ENCODE measurements at regions not wholly inside any gene's neighbourhood (a gene's known extent, or its start where the extent isn't known, plus 50 kb on each side); places are given as distances from the start of the nearest gene placed in this dataset.

DNA sequence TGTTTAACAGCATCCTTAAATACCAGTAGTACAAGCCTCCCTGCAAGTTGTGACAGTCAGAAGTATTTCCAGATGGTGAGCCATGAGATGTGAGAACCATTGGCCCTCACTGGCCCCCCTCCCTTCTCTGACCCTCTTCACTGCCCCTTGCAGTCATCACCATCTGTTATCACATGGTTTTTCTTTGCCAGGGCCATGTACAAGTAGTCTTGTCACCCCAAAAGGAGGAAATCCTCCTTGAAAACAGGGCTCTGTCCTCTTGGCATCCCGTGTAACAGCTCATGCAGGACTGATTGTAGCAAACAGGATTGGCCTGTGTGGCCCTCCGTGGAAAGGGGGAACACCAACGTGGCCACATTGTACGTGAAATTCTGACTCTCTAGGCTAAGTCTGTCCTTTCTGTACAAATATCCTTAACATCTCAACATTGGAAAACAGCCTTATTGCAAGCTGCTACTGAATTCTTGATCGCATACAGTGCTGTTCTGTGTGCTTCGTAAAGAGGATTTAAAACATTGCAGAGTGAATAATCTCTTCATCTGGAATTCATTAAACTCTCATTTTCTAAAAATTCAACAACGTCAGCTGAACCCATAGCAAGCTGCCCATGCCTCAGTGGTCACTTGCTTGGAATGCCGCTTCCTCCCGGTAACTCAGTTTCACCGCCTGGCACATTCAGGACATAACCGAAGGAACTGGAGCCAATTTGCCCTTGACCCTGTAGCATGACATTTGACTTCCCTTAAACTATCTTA, 171.7 kb downstream of the ATPSCKMT start:
- DNase-seq (ENCODE audit: low read depth in 1 of 2, low spot score in 1 of 2) (no peak), ATAC-seq (no peak), FAIRE-seq (no peak)
- Histone ChIP-seq H3K27ac (no peak overlapping the region), H3K4me3 (no peak overlapping the region), H3K4me1 (no peaks in the 10 kb centered on the region), H3K4me2 (no peak overlapping the region), H3K9me3 (no peaks in the 10 kb centered on the region)
- POLR2A ChIA-PET: no interaction called here
- WGBS (ENCODE audit: missing lambda C conversion rate): 49% methylated on average over 11 of the region's 11 CpGs
- CTCF ChIA-PET: interaction anchor here (1.2 kb wide), 1 partner anchor 156 kb away, joined by 3 read pairs; no protein-coding TSS in a partner anchor
- TF ChIP-seq, protein P1, sequence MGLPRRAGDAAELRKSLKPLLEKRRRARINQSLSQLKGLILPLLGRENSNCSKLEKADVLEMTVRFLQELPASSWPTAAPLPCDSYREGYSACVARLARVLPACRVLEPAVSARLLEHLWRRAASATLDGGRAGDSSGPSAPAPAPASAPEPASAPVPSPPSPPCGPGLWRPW (IDR thresholded peaks at IDR 0.05): no peak
- TF ChIP-seq CEBPB (IDR thresholded peaks at IDR 0.05): no peak
- TF ChIP-seq EP300 (IDR thresholded peaks at IDR 0.05): no peak
- TF ChIP-seq, protein P2, sequence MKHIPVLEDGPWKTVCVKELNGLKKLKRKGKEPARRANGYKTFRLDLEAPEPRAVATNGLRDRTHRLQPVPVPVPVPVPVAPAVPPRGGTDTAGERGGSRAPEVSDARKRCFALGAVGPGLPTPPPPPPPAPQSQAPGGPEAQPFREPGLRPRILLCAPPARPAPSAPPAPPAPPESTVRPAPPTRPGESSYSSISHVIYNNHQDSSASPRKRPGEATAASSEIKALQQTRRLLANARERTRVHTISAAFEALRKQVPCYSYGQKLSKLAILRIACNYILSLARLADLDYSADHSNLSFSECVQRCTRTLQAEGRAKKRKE (CRISPR knock-in tag; IDR thresholded peaks at IDR 0.05; ENCODE audit: low read depth): no peak
- TF ChIP-seq HDAC2 (IDR thresholded peaks at IDR 0.05): no peak
- no peak for TF ChIP-seq FOSB (CRISPR knock-in tag; IDR thresholded peaks at IDR 0.05)
- no peak for TF ChIP-seq NFE2L2 (conservative IDR thresholded peaks at IDR 0.05; ENCODE audit: low read length)
- TF ChIP-seq RNF2 (IDR thresholded peaks at IDR 0.05; ENCODE audit: borderline replicate concordance, low read depth): no peak
- TF ChIP-seq GATA3 (IDR thresholded peaks at IDR 0.05; ENCODE audit: borderline replicate concordance): no peak
- TF ChIP-seq HOXA7 (CRISPR knock-in tag; IDR thresholded peaks at IDR 0.05): no peak
- TF ChIP-seq CHD2 (IDR thresholded peaks at IDR 0.05; ENCODE audit: low read length, partially characterized antibody): no peak
- TF ChIP-seq KDM5A (IDR thresholded peaks at IDR 0.05): no peak
- TF ChIP-seq PHF8 (IDR thresholded peaks at IDR 0.05; ENCODE audit: borderline replicate concordance, low read depth): no peak
- no peak for TF ChIP-seq SMC3 (IDR thresholded peaks at IDR 0.05)
- no peak for TF ChIP-seq JUN (IDR thresholded peaks at IDR 0.05)
- no peak for TF ChIP-seq HOXB13 (CRISPR knock-in tag; IDR thresholded peaks at IDR 0.05; ENCODE audit: low read depth)
- no peak for TF ChIP-seq ZC3H11A (IDR thresholded peaks at IDR 0.05)
- TF ChIP-seq TFCP2L1 (CRISPR knock-in tag; IDR thresholded peaks at IDR 0.05): no peak

GRCh38 chr5:10073441-10074104, 176.1 kb downstream of the ATPSCKMT start:
- Histone ChIP-seq H3K4me1 (no peaks in the 10 kb centered on the region), H3K27ac (no peak overlapping the region), H3K4me3 (no peak overlapping the region), H3K9me3 (no peaks in the 10 kb centered on the region), H3K4me2 (no peak overlapping the region)
- CTCF ChIA-PET: interaction anchor here (1.0 to 1.3 kb wide), 3 partner anchors 12 to 72 kb away, joined by 3 to 5 read pairs (median 4); no protein-coding TSS in a partner anchor
- POLR2A ChIA-PET: no interaction called here
- ATAC-seq (no peak), FAIRE-seq (no peak), DNase-seq (ENCODE audit: low read depth in 1 of 2, low spot score in 1 of 2) (no peak)
- 30% methylated on average over 8 of the region's 8 CpGs for WGBS (ENCODE audit: missing lambda C conversion rate)
- TF ChIP-seq EHF (CRISPR knock-in tag; IDR thresholded peaks at IDR 0.05) (no peak), CTCF (IDR thresholded peaks at IDR 0.05) (no peak)
